GM18858 (cell line): ENCODE measurements at regions not wholly inside any gene's neighbourhood (a gene's known extent, or its start where the extent isn't known, plus 50 kb on each side); places are given as distances from the start of the nearest gene placed in this dataset.
A peak's percentile ranks its signal among the peaks of the same experiment; 100 is the strongest.

Experiments used
- ATAC-seq: cut with Tn5 transposase; IDR thresholded peaks from one replicate; pipeline ENCODE4 v1.9.1; 2021; ENCODE audit not compliant: unreplicated experiment

- no peak for ATAC-seq
Observed at GRCh38 chr13:99122171-99122570, 78.5 kb upstream of the UBAC2 start.

- no peak for ATAC-seq
Observed at GRCh38 chr13:99123101-99124045, 77.3 kb upstream of the UBAC2 start.

GRCh38 chr13:99124046-99124400 is 76.6 kb upstream of the UBAC2 start:
- ATAC-seq = no peak

DNA sequence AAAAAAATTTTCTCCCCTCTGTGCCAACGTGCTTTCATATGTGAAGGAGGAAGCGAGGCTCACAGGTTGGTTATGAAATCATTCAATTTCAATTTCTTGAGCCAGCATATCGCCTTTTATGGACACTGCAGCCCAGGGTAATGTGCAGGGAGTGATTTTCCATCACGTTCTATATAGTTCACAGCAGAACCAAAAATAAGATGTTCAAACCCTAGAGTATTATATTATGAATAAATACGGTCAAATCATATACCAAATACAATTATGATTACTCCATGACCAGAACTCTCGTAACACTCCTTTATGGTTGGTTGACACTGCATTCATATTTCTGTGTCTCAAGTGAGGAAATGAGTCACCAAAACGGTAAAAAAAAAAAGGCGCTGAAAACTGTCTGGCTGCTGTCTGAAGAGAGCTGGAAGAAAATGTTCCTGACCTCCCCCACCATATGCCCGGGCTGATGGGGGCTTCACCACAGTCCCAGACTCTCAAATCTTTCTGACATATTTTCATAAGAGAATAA is 75.8 kb upstream of the UBAC2 start:
- ATAC-seq = peak; percentile 84

GRCh38 chr13:99125326-99125915 is 75.2 kb upstream of the UBAC2 start:
- ATAC-seq = no peak

DNA sequence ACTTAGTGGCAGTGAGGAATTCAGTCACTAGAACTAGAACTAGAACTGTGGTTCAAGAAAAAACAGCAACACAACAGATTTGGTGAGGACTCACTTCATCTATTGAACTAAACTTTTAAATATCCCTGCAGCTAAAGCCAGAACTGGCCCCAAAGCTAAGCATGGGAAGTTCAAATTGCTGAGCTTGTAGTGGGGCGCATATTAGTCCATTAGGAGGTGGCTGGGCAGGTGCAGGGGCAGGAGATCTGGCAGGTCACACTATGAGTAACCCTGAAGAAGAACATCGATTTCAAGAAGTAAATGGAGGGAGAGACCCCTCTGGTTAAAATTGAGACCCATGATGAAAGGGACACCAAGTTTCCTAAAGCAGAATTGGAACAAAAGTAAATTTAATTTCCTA is 73.8 kb upstream of the UBAC2 start:
- ATAC-seq = no peak

DNA sequence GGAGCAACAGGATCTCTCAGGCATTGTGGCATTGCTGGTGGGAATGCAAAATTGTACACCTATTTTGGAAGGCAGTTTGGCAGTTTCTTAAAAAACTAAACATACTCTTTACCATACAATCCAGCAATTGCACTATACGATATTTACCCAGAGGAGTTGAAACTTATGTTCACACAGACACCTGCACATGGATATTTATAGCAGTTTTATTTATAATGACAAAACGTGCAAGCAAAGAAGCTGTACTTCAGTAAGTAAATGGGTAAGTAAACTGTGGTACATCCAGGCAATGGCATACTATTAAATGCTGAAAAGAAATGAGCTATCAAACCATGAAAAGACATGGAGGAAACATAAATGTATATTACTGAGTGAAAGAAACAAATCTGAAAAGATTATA is 71.6 kb upstream of the UBAC2 start:
- no peak for ATAC-seq

DNA sequence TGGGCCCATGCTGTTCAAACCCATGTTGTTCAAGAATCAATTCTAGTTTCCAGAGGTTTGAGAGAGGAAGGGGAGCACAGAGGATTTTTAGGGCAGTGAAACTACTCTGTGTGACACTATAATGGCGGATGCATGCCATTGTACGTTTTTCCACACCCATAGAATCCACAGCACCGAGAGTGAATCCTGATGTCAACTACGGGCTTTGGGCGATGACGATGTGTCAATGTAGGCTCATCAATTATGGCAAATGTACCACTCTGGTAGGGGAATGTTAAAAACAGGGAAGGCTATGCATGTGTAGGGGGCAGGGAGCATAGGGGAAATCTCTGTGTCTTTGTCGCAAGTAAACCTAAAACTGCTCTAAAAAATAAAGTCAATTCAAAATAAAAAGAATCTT is 70.7 kb upstream of the UBAC2 start:
- ATAC-seq = no peak

- ATAC-seq = no peak
Observed at GRCh38 chr13:99131410-99131809, 69.2 kb upstream of the UBAC2 start.

DNA sequence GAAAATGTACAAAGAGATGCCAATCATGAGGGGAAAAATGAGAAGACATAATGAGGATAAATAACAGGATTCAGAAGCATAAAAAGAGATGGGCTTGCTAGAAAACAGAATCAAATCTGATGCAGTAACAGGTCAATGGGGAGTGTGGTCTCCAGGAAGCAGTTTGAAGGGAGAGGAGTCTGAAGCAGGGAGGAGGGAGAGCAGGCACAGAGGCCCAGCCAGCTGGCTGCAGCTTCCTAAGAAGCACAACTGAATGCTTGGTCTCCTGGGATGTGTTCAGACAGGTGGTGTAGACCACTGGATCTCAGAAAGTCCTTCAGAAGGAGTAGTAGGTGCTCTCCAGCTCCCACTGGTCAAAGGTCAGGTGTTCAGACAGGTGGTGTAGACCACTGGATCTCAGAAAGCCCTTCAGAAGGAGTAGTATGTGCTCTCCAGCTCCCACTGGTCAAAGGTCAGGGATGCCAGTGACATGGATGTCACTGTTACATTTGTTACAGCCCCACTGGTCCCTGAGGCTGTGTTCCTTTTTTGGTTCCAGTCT is 68.3 kb upstream of the UBAC2 start:
- ATAC-seq = no peak

DNA sequence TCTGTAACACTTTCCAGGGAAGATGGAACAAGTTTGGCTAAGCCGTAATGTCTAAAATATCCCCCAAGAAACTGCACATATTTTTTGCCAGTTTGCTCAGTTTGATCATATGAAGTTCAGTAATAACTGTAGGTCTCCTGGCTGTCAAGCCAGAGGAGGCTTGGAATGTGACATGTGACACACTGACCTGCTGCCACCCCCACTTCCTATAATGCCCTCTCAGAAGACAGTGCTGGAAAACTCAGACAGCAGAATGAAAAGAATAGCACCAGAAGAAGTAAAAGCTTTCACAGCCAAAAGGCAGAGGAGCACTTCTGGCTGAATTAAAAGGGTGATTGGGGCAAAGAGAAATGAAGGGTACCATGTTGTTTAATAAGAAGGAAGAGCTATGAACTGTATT is 67.4 kb upstream of the UBAC2 start:
- ATAC-seq = no peak

GRCh38 chr13:99133848-99134247 is 66.8 kb upstream of the UBAC2 start:
- no peak for ATAC-seq

DNA sequence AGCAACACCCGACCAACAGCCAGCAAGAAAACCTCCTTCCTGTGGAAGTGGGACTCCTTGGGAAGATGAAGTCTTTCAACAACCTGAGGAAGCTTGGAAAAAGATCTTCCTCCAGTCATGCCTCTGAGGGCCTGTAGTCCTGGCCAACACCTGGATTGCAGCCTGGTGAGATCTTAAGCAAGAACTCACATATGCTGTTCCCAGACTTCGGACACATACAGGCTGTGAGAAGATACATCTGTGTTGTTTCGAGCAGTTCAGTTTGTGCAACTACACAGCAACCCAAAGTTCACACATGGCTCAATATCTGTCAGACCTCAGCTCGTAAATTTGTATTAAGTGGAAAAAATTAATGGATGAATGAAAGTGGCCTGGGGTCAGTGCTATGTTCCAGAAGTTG is 65.1 kb upstream of the UBAC2 start:
- no peak for ATAC-seq

DNA sequence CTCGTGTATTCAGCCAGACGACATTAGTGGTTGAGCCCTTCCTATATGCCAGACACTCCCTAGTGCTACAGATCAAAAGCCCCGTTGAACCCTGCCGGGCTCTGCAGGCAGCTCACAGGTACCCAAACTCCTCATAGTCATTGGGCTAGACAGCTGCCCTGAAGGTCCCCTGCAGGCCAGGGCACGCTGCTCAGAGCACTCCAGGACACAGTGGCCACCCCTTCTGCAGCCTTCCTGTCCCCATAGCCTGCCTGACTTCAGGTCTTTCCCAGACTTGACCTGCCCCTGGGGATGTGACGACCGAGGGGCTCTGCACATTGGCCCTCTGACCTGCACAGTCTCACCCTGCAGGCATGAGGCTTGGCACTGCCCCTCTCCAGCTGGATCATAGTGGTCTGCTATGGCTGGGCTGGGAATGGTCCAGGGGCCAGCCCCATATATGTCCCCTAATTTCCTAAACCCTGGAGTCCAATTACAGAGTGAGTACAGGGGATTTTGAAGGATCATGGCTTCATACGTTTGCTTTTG is 64.2 kb upstream of the UBAC2 start:
- no peak for ATAC-seq

- ATAC-seq = no peak
Observed at GRCh38 chr13:99140831-99141230, 59.8 kb upstream of the UBAC2 start.

GRCh38 chr13:99143904-99144303 is 56.8 kb upstream of the UBAC2 start:
- no peak for ATAC-seq

DNA sequence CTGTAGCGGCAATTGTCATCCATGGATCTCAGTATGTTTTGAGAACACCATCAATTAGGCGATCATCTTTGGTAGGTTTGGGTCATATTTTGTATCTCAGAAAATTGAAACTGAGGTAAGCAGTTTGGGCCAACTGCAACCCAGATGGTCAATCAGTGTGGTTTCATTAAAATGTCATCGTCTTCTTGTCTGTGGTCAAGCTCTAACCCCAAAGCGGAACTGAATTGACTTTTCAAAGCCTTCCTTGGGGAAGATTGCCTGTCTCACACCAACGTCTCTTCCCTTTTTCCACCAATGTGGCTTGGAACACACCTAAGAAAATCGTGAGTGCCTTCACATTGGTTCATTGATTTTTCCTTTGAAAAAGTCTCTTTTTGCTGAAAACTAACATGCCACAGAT is 56.3 kb upstream of the UBAC2 start:
- ATAC-seq = no peak

- ATAC-seq = no peak
Observed at GRCh38 chr13:99145461-99145860, 55.2 kb upstream of the UBAC2 start.

DNA sequence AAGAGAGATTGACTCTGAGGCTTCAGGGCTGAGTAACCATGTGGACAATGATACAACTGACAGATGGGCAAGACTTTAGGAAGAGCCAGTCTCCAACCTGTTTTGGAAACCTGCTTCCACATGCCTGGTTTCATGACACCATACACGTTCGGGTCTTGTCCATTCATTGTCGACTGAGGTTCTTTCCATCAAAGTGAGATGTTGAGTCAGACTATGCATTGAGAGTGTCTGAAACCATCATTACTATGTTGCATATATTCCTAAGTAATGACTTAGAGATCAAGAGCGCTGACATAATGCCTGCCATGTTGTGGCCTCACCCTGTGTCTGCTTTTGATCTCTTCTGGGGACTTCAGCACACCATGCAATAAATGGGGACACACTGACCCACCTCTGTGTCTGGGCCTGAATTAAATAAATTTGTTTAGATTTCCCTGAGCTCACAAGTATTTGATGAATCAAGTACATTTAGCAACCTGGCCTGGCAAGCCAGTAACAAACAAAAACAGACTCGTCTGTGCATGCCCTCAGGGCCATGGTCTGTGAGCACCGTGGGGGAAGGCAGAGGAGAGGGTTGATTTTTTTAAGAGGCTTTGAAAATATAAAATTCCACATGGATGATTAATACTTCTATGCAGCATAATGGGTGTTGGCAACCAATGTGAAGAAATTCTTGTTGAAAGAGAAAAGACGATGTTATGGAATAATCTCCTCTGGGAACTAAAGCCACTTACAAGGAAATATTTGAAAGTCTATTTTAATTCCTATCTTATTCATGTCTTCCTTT is 49.9 kb upstream of the UBAC2 start:
- ATAC-seq = no peak
